NCI-H510A (cell line): ENCODE measurements at regions not wholly inside any gene's neighbourhood (a gene's known extent, or its start where the extent isn't known, plus 50 kb on each side); places are given as distances from the start of the nearest gene placed in this dataset.
"Not testable (repeated sequence)": the region's sequence is repeated elsewhere in the genome, so short reads cannot be mapped to it uniquely, and the experiment has no call there.

Experiments used
- DNase-seq: peaks from one replicate; lab custom pipeline; 2025; lab: John Stamatoyannopoulos, UW

GRCh38 chr17:20944014-20944865 lies 98.6 kb downstream of the USP22 start:
- peak; percentile 84 for DNase-seq

- not testable (repeated sequence) for DNase-seq
These were observed 95.1 kb downstream of the USP22 start for GRCh38 chr17:20947708-20948107.

GRCh38 chr17:20948984-20949777 lies 93.6 kb downstream of the USP22 start:
- DNase-seq: no peak
